ENCODE measurements at regions not wholly inside any gene's neighbourhood (a gene's known extent, or its start where the extent isn't known, plus 50 kb on each side); places are given as distances from the start of the nearest gene placed in this dataset.

DNA sequence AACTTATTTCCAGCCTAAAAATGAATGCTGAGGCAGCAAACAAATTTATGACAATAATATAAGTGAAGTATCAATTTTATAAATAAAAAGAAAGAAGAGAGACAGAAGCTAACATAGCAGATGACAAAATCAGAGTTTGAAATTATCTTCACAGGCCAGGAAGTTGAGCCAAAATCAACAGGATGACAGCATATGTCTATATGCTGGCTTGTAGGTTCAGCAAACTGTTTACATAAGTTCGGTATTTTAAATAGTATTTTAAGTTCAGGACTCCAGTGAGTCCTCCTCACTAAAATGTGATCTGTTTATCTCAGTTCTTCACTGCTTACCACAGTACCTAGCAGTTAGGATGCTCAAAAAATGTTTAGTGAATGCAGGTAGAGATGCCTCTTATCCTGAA is 359.6 kb upstream of the SMC2 start:
- TF ChIP-seq, protein P1, sequence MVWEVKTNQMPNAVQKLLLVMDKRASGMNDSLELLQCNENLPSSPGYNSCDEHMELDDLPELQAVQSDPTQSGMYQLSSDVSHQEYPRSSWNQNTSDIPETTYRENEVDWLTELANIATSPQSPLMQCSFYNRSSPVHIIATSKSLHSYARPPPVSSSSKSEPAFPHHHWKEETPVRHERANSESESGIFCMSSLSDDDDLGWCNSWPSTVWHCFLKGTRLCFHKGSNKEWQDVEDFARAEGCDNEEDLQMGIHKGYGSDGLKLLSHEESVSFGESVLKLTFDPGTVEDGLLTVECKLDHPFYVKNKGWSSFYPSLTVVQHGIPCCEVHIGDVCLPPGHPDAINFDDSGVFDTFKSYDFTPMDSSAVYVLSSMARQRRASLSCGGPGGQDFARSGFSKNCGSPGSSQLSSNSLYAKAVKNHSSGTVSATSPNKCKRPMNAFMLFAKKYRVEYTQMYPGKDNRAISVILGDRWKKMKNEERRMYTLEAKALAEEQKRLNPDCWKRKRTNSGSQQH (CRISPR knock-in tag; IDR thresholded peaks at IDR 0.05; ENCODE audit: low read depth) = no peak
- no peak for TF ChIP-seq POLR2AphosphoS5 (IDR thresholded peaks at IDR 0.05; ENCODE audit: low read depth, low read length)
- TF ChIP-seq ZBTB1 (CRISPR knock-in tag; IDR thresholded peaks at IDR 0.05; ENCODE audit: borderline replicate concordance) = no peak
- no peak for TF ChIP-seq JUND (CRISPR knock-in tag; IDR thresholded peaks at IDR 0.05)
- TF ChIP-seq CHD4 (IDR thresholded peaks at IDR 0.05; ENCODE audit: borderline replicate concordance, low read length) = no peak
